Psoas muscle (tissue), 7 donors: ENCODE measurements at regions not wholly inside any gene's neighbourhood (a gene's known extent, or its start where the extent isn't known, plus 50 kb on each side); places are given as distances from the start of the nearest gene placed in this dataset.

Experiments used
- ATAC-seq, 4 donors: fragments of 200-7000 bp; cut with Tn5 transposase; one replicate each; pipeline ENCODE4 v1.9.1; 2020; ENCODE audit warnings: moderate library complexity in 3 of 4, mild to moderate bottlenecking in 2 of 4
- DNase-seq, 2 donors: peaks; one replicate each; pipeline ENCODE4 v3.0.0-alpha.2; 2020
- H3K27ac ChIP-seq: fragments of 200-600 bp; one replicate; pipeline ENCODE4 v1.8.0; 2022
- H3K27me3 ChIP-seq, 3 donors: fragments of 200-600 bp in 1 of 3; one replicate each; pipeline versions ENCODE4 v1.6.1 to v1.8.0; 2013 to 2022; ENCODE audit warnings: low read length in 2 of 3, mild to moderate bottlenecking in 2 of 3, moderate library complexity in 1 of 3; ENCODE audit not compliant: insufficient read depth in 3 of 3
- H3K36me3 ChIP-seq, 2 donors: fragments of 200-600 bp in 1 of 2; one replicate each; pipeline versions ENCODE4 v1.6.1 to v1.8.0; 2013 to 2022; ENCODE audit warnings: low read depth in 1 of 2, mild to moderate bottlenecking in 1 of 2, moderate library complexity in 1 of 2; ENCODE audit not compliant: insufficient read depth in 1 of 2
- H3K4me1 ChIP-seq: fragments of 200-600 bp; one replicate; pipeline ENCODE4 v1.8.0; 2022
- H3K4me3 ChIP-seq: fragments of 200-600 bp; one replicate; pipeline ENCODE4 v1.8.0; 2022; ENCODE audit warnings: mild to moderate bottlenecking
- H3K9me3 ChIP-seq: fragments of 200-600 bp; one replicate; pipeline ENCODE4 v1.8.0; 2022
- WGBS, 3 donors: extraction: QIAGEN DNeasy Blood & Tissue Kit; methylation state at CpG; one replicate each; pipeline versions ENCODE4 v1.1.6 to v1.1.7; 2013; 5-methylcytosine and 5-hydroxymethylcytosine counted together
- intact Hi-C, 2 donors: fragments of 100-400 bp; cut with DNase I; formaldehyde crosslinking; loops; one replicate each; pipeline versions ENCODE4 v1.11.0 to v1.14.2; 2022
- TF ChIP-seq, protein P1 (sequence below): fragments of 200-600 bp; IDR thresholded peaks from one replicate; pipeline ENCODE4 v1.8.0; 2022; ENCODE audit warnings: antibody characterized with exemption
- donor health status: healthy with polysubstance abuse.
- donor health status: DM: no; HTN: no; CAD: no; lungs with moderate emphysema.
- donor health status: Bipolar disorder and iron deficiency.
- donor health status: healthy.
- donor health status: DM: yes; HTN: yes; CAD: no.
- donor health status: DM: no; HTN: no; CAD: no.
- donor health status: DM: yes; HTN: yes; CAD: no.

DNA sequence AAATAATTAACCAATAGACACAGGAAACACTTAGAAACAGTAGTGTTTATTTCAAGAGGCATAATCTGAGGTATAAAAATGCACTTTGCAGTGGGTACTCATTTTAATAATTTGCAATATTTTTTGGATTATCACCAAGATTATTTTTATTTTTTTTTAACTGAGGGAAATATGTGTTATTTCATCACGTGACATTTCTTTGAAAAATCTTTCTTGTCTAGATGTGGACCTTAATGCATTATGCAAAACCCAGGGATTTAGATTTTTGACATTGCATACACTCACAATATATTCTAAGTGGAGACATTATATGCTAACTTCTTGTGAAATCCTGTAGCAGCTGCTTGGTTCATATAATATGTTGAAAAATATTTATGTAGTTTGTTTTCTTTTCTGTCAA, 260.4 kb upstream of the MEIS2 start:
- Histone ChIP-seq H3K27ac (no peak overlapping the region), H3K27me3 (no peaks in the 10 kb centered on the region), H3K4me1 (no peaks in the 10 kb centered on the region), H3K9me3 (no peaks in the 10 kb centered on the region), H3K36me3 (no peaks in the 10 kb centered on the region), H3K4me3 (no peak overlapping the region)
- TF ChIP-seq, protein P1, sequence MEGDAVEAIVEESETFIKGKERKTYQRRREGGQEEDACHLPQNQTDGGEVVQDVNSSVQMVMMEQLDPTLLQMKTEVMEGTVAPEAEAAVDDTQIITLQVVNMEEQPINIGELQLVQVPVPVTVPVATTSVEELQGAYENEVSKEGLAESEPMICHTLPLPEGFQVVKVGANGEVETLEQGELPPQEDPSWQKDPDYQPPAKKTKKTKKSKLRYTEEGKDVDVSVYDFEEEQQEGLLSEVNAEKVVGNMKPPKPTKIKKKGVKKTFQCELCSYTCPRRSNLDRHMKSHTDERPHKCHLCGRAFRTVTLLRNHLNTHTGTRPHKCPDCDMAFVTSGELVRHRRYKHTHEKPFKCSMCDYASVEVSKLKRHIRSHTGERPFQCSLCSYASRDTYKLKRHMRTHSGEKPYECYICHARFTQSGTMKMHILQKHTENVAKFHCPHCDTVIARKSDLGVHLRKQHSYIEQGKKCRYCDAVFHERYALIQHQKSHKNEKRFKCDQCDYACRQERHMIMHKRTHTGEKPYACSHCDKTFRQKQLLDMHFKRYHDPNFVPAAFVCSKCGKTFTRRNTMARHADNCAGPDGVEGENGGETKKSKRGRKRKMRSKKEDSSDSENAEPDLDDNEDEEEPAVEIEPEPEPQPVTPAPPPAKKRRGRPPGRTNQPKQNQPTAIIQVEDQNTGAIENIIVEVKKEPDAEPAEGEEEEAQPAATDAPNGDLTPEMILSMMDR: no peak
- WGBS, 3 donors: 59 to 71% (median 67%) methylated on average over 1 of the region's 1 CpG
- no peak for DNase-seq
- intact Hi-C loops: no loop called here
- no peak for ATAC-seq

DNA sequence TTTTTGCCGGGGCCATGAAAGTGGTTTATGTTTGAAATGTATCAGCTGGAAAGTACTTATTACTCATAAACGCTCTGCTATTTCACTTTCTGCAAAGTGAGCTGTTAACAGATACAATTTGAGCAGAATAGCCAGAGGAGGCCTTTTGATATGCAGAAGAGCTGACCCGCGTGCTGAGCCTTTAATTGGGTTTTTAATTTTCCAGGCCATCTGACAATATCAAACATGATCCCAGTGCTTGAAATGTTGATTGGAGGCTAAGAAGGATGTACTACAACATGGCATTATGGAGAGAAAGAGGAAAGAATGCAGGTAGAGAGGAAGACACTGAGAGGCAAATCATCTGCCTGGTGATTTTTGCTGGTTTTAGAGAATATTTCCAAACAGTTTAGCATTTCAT, 261.3 kb upstream of the MEIS2 start:
- H3K9me3 ChIP-seq: no peaks in the 10 kb centered on the region
- H3K36me3 ChIP-seq: no peaks in the 10 kb centered on the region
- ATAC-seq (no peak), DNase-seq (no peak)
- TF ChIP-seq, protein P1: no peak
- no peaks in the 10 kb centered on the region for H3K27me3 ChIP-seq
- intact Hi-C loops: no loop called here
- H3K4me1 ChIP-seq: no peaks in the 10 kb centered on the region
- whole genome bisulfite sequencing, 3 donors: 44 to 57% (median 52%) methylated on average over 4 of the region's 4 CpGs
- H3K4me3 ChIP-seq: no peak overlapping the region
- H3K27ac ChIP-seq: no peak overlapping the region

DNA sequence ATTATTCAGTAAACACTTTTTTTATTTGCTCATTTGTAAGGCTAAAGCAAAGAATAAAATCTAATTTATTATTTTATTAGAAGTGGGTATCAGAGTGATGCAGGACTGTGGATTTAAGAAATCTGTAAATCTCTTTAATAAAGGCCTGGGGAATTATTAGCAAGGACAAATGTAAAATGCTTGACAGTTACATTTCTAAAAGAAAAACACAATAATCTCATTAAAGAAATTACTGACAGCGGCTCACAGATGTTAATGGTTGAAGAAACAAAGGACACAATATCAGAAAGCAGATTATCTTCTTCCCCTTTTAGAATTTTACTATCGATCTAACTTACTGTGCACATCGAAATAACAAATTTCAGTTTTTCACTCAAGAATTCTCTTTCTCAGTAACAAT, 262.1 kb upstream of the MEIS2 start:
- no peak overlapping the region for H3K4me3 ChIP-seq
- DNase-seq: no peak
- no peak for ATAC-seq
- 89 to 92% (median 89%) methylated on average over 3 of the region's 3 CpGs for WGBS, 3 donors
- no peaks in the 10 kb centered on the region for H3K9me3 ChIP-seq
- TF ChIP-seq, protein P1: no peak
- H3K27me3 ChIP-seq: no peaks in the 10 kb centered on the region
- no peak overlapping the region for H3K27ac ChIP-seq
- no peaks in the 10 kb centered on the region for H3K4me1 ChIP-seq
- no peaks in the 10 kb centered on the region for H3K36me3 ChIP-seq
- intact Hi-C loops: no loop called here

DNA sequence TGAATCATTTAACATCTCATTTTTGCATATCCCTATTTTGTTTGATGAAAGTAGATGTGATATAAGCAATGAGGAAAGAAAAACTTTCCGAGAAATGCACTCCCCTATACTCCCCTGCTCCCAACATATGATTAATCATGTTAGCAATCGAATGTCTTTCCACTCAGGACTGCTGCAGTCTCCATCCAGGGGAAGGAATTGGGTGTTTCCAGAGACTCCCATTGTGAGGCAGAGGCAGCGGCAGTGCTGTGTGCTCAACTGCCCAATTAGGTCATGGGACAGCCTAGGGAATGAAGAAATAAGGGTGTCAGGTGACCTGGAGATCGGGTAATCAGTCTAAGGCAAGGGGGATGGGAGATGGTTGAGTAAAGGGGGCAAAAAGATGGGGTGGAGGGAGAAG, 268.6 kb upstream of the MEIS2 start:
- intact Hi-C loops: no loop called here
- no peak for DNase-seq

DNA sequence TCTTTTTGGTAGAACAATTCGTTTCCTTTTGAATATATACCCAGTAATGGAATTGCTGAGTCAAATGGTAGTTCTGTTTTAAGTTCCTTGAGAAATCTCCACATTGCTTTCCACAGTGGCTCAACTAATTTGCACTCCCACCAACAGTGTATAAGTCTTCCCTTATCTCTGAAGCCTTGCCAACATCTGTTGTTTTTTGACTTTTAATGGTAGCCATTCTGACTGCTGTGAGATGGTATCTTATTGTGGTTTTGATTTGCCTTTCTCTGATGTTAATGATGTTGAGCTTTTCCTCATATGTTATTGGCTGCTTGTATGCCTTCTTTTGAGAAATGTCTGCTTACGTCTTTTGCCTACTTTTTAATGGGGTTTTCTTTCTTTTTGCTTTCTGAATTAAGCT, 270.6 kb upstream of the MEIS2 start:
- no peaks in the 10 kb centered on the region for H3K4me1 ChIP-seq
- H3K36me3 ChIP-seq: no peaks in the 10 kb centered on the region
- no peak for DNase-seq
- no peak for ATAC-seq
- H3K27me3 ChIP-seq: no peaks in the 10 kb centered on the region
- 68 to 78% (median 77%) methylated on average over 2 of the region's 2 CpGs for WGBS, 3 donors
- no peaks in the 10 kb centered on the region for H3K9me3 ChIP-seq
- H3K27ac ChIP-seq: no peak overlapping the region
- H3K4me3 ChIP-seq: no peak overlapping the region
- TF ChIP-seq, protein P1: no peak
- intact Hi-C loops: no loop called here

More for the DNA sequence above, 268.6 kb upstream of the MEIS2 start:
- WGBS, 3 donors: 56 to 62% (median 58%) methylated on average over 4 of the region's 4 CpGs
- H3K27me3 ChIP-seq: no peaks in the 10 kb centered on the region
- H3K36me3 ChIP-seq: no peaks in the 10 kb centered on the region
- H3K4me1 ChIP-seq: no peaks in the 10 kb centered on the region
- no peak overlapping the region for H3K27ac ChIP-seq
- no peak overlapping the region for H3K4me3 ChIP-seq
- no peak for ATAC-seq
- TF ChIP-seq, protein P1: no peak
- H3K9me3 ChIP-seq: no peaks in the 10 kb centered on the region
